ENCODE measurements at regions not wholly inside any gene's neighbourhood (a gene's known extent, or its start where the extent isn't known, plus 50 kb on each side); places are given as distances from the start of the nearest gene placed in this dataset.

- no peak overlapping the region for H2BK5ac ChIP-seq (ENCODE audit: insufficient read length, low read length)
- H3K14ac ChIP-seq (ENCODE audit: insufficient read depth, low read length): no peak overlapping the region
- H3T11ph ChIP-seq (ENCODE audit: low read length): no peak overlapping the region
- no peaks in the 10 kb centered on the region for H3K79me1 ChIP-seq (ENCODE audit: insufficient read depth, low read depth, low read length, poor library complexity, severe bottlenecking)
- DNase-seq: no peak
- no peak overlapping the region for H2BK20ac ChIP-seq (ENCODE audit: low read depth, low read length, poor library complexity, severe bottlenecking)
- no peak overlapping the region for H3K9ac ChIP-seq (ENCODE audit: extremely low read depth, insufficient read length, low read length)
- no peak overlapping the region for H3K27ac ChIP-seq (ENCODE audit: insufficient read length, low read depth, low read length)
- TF ChIP-seq CTCF (conservative IDR thresholded peaks at IDR 0.05): no peak
- no peaks in the 10 kb centered on the region for H3K9me3 ChIP-seq (ENCODE audit: control insufficient read depth, low read depth, low read length)
- no peak overlapping the region for H3K4ac ChIP-seq (ENCODE audit: low read depth, low read length)
- Mint-ChIP-seq H3K27me3 (ENCODE audit: low read depth) (no peaks in the 10 kb centered on the region), H3K9me3 (no peaks in the 10 kb centered on the region; a peak in 1 of 5 replicates), H3K4me1 (peaks cover 22 to 31% of the 10 kb centered on the region in 2 experiments), H3K4me3 (no peak overlapping the region), H3K27ac (no peak overlapping the region), H3K36me3 (ENCODE audit: insufficient read depth in 1 of 3, low read depth in 3 of 3) (0 out of 7 replicates have a peak, but pooled peaks cover 0 to 4% (median 0%) of the 10 kb centered on the region in 3 experiments)
- H2BK12ac ChIP-seq (ENCODE audit: insufficient read length, low read depth, low read length): no peak overlapping the region
- H3K56ac ChIP-seq (ENCODE audit: insufficient read length, low read depth, low read length): no peak overlapping the region
- H3K27me3 ChIP-seq (ENCODE audit: insufficient read depth, low read length): no peaks in the 10 kb centered on the region
- WGBS (ENCODE audit: extremely low coverage, insufficient read length, low lambda C conversion rate): no CpG with 5 or more reads among the region's 3 CpGs
- no peak overlapping the region for H2BK120ac ChIP-seq (ENCODE audit: low read depth, low read length, poor library complexity, severe bottlenecking)
- no peaks in the 10 kb centered on the region for H3K79me2 ChIP-seq (ENCODE audit: insufficient read depth, low read length)
- no peaks in the 10 kb centered on the region for H3K23me2 ChIP-seq (ENCODE audit: insufficient read length, low read depth, low read length, poor library complexity, severe bottlenecking)
- no peaks in the 10 kb centered on the region for H4K20me1 ChIP-seq (ENCODE audit: control insufficient read depth, insufficient read depth, insufficient read length)
- H2BK15ac ChIP-seq (ENCODE audit: low read depth, low read length): no peak overlapping the region
- H4K8ac ChIP-seq (replicated peaks; ENCODE audit: insufficient read length, low read depth, low read length): no peak overlapping the region
- H3K4me2 ChIP-seq (ENCODE audit: insufficient read depth, insufficient read length, low read length): no peak overlapping the region
- H3K18ac ChIP-seq (ENCODE audit: insufficient read length, low read depth, low read length): no peak overlapping the region
- H3K23ac ChIP-seq (ENCODE audit: insufficient read length, low read depth, low read length): no peak overlapping the region
- no peak overlapping the region for H2AK5ac ChIP-seq (ENCODE audit: insufficient read length, low read length)
- H4K91ac ChIP-seq (ENCODE audit: insufficient read length, low read depth, low read length): no peak overlapping the region
- no peak overlapping the region for H4K5ac ChIP-seq (ENCODE audit: insufficient read length, low read depth, low read length)
- no peaks in the 10 kb centered on the region; the same call in 1 of the 2 replicates for H3K4me1 ChIP-seq (ENCODE audit: insufficient read depth, low read length)
- no peak overlapping the region for H2AFZ ChIP-seq (ENCODE audit: low read length)
These were observed 89.9 kb upstream of the ZNF217 start for GRCh38 chr20:53683506-53683905.
